ENCODE measurements at regions not wholly inside any gene's neighbourhood (a gene's known extent, or its start where the extent isn't known, plus 50 kb on each side); places are given as distances from the start of the nearest gene placed in this dataset.

- no peak for TF ChIP-seq POLR2AphosphoS5 (IDR thresholded peaks at IDR 0.05)
- TF ChIP-seq EP300 (IDR thresholded peaks at IDR 0.05), result no peak
- no peak for TF ChIP-seq POLR2A (IDR thresholded peaks at IDR 0.05; ENCODE audit: low read depth)
- no peak for TF ChIP-seq CTCF (IDR thresholded peaks at IDR 0.05)
- Histone ChIP-seq H3K27me3 (no peaks in the 10 kb centered on the region), H3K4me3 (no peak overlapping the region), H3K36me3 (no peaks in the 10 kb centered on the region), H3K9me3 (no peaks in the 10 kb centered on the region), H3K4me1 (no peaks in the 10 kb centered on the region), H3K27ac (replicated peaks in 1 of 4) (no peak overlapping the region)
- no peak for DNase-seq (ENCODE audit: extremely low spot score)
- intact Hi-C loops (cut with DNase I), result no loop called here
- 70% methylated on average over 1 of the region's 1 CpG for WGBS
Observed at GRCh38 chr13:73596382-73596781, 537.6 kb downstream of the KLF5 start.

- intact Hi-C loops (cut with DNase I), result no loop called here
- no peak overlapping the region for H3K27ac ChIP-seq (replicated peaks in 1 of 4)
Observed at GRCh38 chr13:73593199-73593765, 534.5 kb downstream of the KLF5 start.

DNA sequence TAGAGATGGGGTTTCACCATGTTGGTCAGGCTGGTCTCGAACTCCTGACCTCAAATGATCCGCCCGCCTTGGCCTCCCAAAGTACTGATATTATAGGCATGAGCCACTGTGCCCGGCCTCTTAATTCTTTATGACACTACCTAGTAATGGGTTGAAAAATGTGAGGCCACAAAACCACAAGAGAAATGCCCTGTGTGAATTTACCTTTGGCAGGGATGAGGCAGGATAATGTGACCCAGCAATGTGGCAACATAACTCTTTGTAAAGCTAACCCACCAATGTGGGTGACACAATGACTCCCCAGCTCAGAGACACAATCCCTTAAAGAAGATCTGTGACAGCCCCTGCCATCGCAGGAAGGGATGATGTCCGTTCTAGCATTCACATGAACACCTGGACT lies 533.1 kb downstream of the KLF5 start:
- WGBS, result 97% methylated on average over 6 of the region's 6 CpGs
- no peak overlapping the region for H3K27ac ChIP-seq (replicated peaks in 1 of 4)
- TF ChIP-seq POLR2AphosphoS5 (IDR thresholded peaks at IDR 0.05) (no peak), POLR2A (IDR thresholded peaks at IDR 0.05; ENCODE audit: low read depth) (no peak), EP300 (IDR thresholded peaks at IDR 0.05) (no peak), CTCF (IDR thresholded peaks at IDR 0.05) (no peak)
- no peaks in the 10 kb centered on the region for H3K4me1 ChIP-seq
- intact Hi-C loops (cut with DNase I), result no loop called here
- no peaks in the 10 kb centered on the region for H3K27me3 ChIP-seq
- H3K36me3 ChIP-seq, result no peaks in the 10 kb centered on the region
- no peak for DNase-seq (ENCODE audit: extremely low spot score)
- H3K4me3 ChIP-seq, result no peak overlapping the region
- H3K9me3 ChIP-seq, result no peaks in the 10 kb centered on the region

More at GRCh38 chr13:73593199-73593765, 534.5 kb downstream of the KLF5 start:
- H3K4me3 ChIP-seq, result no peak overlapping the region
- no peak for DNase-seq (ENCODE audit: extremely low spot score)
- 94% methylated on average over 6 of the region's 6 CpGs for WGBS
- no peaks in the 10 kb centered on the region for H3K4me1 ChIP-seq
- no peaks in the 10 kb centered on the region for H3K36me3 ChIP-seq
- H3K9me3 ChIP-seq, result no peaks in the 10 kb centered on the region
- no peaks in the 10 kb centered on the region for H3K27me3 ChIP-seq
- no peak for TF ChIP-seq EP300 (IDR thresholded peaks at IDR 0.05)
- TF ChIP-seq POLR2A (IDR thresholded peaks at IDR 0.05; ENCODE audit: low read depth), result no peak
- no peak for TF ChIP-seq POLR2AphosphoS5 (IDR thresholded peaks at IDR 0.05)
- TF ChIP-seq CTCF (IDR thresholded peaks at IDR 0.05), result no peak

GRCh38 chr13:73590795-73591194 lies 532.0 kb downstream of the KLF5 start:
- no peaks in the 10 kb centered on the region for H3K9me3 ChIP-seq
- DNase-seq (ENCODE audit: extremely low spot score), result no peak
- intact Hi-C loops (cut with DNase I), result no loop called here
- no peak overlapping the region for H3K4me3 ChIP-seq
- no peaks in the 10 kb centered on the region for H3K36me3 ChIP-seq
- TF ChIP-seq EP300 (IDR thresholded peaks at IDR 0.05) (no peak), POLR2AphosphoS5 (IDR thresholded peaks at IDR 0.05) (no peak), POLR2A (IDR thresholded peaks at IDR 0.05; ENCODE audit: low read depth) (no peak), CTCF (IDR thresholded peaks at IDR 0.05) (no peak)
- H3K27ac ChIP-seq (replicated peaks in 1 of 4), result no peak overlapping the region
- H3K4me1 ChIP-seq, result no peaks in the 10 kb centered on the region
- H3K27me3 ChIP-seq, result no peaks in the 10 kb centered on the region

DNA sequence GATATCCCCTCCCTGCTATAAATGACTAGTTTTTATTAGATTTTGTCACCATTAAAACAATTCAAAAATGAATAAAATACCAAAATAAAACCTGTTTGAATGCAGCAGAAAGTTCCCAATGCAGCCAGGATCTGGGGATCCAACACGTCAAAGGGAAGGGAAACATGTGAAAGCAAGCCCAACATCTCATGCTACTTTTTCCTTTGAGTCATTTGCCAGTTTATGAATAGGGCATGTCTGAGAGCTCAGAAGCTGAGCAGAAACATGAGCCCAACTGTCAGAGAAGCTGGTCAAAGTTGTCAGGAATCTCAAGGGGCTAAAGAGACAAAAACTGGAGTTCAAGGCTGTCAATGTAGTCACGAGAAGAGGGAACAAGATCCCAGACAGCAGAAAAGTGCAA lies 526.4 kb downstream of the KLF5 start:
- H3K27me3 ChIP-seq, result no peaks in the 10 kb centered on the region
- no peaks in the 10 kb centered on the region for H3K9me3 ChIP-seq
- H3K4me3 ChIP-seq, result no peak overlapping the region
- WGBS, result 91% methylated on average over 2 of the region's 2 CpGs
- no peak for TF ChIP-seq POLR2AphosphoS5 (IDR thresholded peaks at IDR 0.05)
- no peak for TF ChIP-seq EP300 (IDR thresholded peaks at IDR 0.05)
- TF ChIP-seq POLR2A (IDR thresholded peaks at IDR 0.05; ENCODE audit: low read depth), result no peak
- TF ChIP-seq CTCF (IDR thresholded peaks at IDR 0.05), result no peak
- H3K4me1 ChIP-seq, result no peaks in the 10 kb centered on the region
- no peak for DNase-seq (ENCODE audit: extremely low spot score)
- no peak overlapping the region for H3K27ac ChIP-seq (replicated peaks in 1 of 4)
- intact Hi-C loops (cut with DNase I), result no loop called here
- H3K36me3 ChIP-seq, result no peaks in the 10 kb centered on the region

Measured in esophagus muscularis mucosa (tissue), 4 donors.